ENCODE measurements at regions not wholly inside any gene's neighbourhood (a gene's known extent, or its start where the extent isn't known, plus 50 kb on each side); places are given as distances from the start of the nearest gene placed in this dataset.

GRCh38 chr1:232273011-232273410 lies 356.9 kb downstream of the SIPA1L2 start:
- Histone ChIP-seq H3K36me3 (no peaks in the 10 kb centered on the region), H3K4me3 (no peak overlapping the region), H3K9me3 (no peaks in the 10 kb centered on the region), H3K27ac (no peak overlapping the region), H3K4me1 (peaks cover 8% of the 10 kb centered on the region), H3K27me3 (no peaks in the 10 kb centered on the region)
- WGBS, result 55% methylated on average over 4 of the region's 4 CpGs
- no peak for TF ChIP-seq POLR2AphosphoS5 (IDR thresholded peaks at IDR 0.05)
- TF ChIP-seq EP300 (IDR thresholded peaks at IDR 0.05), result no peak
- TF ChIP-seq CTCF (IDR thresholded peaks at IDR 0.05), result no peak
- TF ChIP-seq POLR2A (IDR thresholded peaks at IDR 0.05), result no peak
- no peak for DNase-seq (ENCODE audit: low spot score in 2 of 2)

GRCh38 chr1:232271991-232272589 lies 357.8 kb downstream of the SIPA1L2 start:
- DNase-seq (ENCODE audit: low spot score in 2 of 2), result no peak
- H3K4me1 ChIP-seq, result peaks cover 8% of the 10 kb centered on the region
- no peaks in the 10 kb centered on the region for H3K9me3 ChIP-seq
- 75% methylated on average over 7 of the region's 10 CpGs for WGBS
- H3K36me3 ChIP-seq, result no peaks in the 10 kb centered on the region
- no peak for TF ChIP-seq EP300 (IDR thresholded peaks at IDR 0.05)
- no peak for TF ChIP-seq CTCF (IDR thresholded peaks at IDR 0.05)
- TF ChIP-seq POLR2AphosphoS5 (IDR thresholded peaks at IDR 0.05), result no peak
- TF ChIP-seq POLR2A (IDR thresholded peaks at IDR 0.05), result no peak
- no peak overlapping the region for H3K27ac ChIP-seq
- no peaks in the 10 kb centered on the region for H3K27me3 ChIP-seq
- H3K4me3 ChIP-seq, result no peak overlapping the region

- H3K27ac ChIP-seq, result no peak overlapping the region
- TF ChIP-seq CTCF (IDR thresholded peaks at IDR 0.05), result no peak
- TF ChIP-seq POLR2A (IDR thresholded peaks at IDR 0.05), result no peak
- no peak for TF ChIP-seq POLR2AphosphoS5 (IDR thresholded peaks at IDR 0.05)
- TF ChIP-seq EP300 (IDR thresholded peaks at IDR 0.05), result no peak
- H3K4me3 ChIP-seq, result no peak overlapping the region
- no peaks in the 10 kb centered on the region for H3K9me3 ChIP-seq
- H3K27me3 ChIP-seq, result no peaks in the 10 kb centered on the region
- H3K4me1 ChIP-seq, result peaks cover 8% of the 10 kb centered on the region
- DNase-seq (ENCODE audit: low spot score in 2 of 2), result no peak
- H3K36me3 ChIP-seq, result no peaks in the 10 kb centered on the region
These were observed 358.6 kb downstream of the SIPA1L2 start for GRCh38 chr1:232271299-232271698.

GRCh38 chr1:232269988-232270387 lies 359.9 kb downstream of the SIPA1L2 start:
- peaks cover 8% of the 10 kb centered on the region for H3K4me1 ChIP-seq
- no peaks in the 10 kb centered on the region for H3K27me3 ChIP-seq
- TF ChIP-seq EP300 (IDR thresholded peaks at IDR 0.05), result no peak
- no peak for TF ChIP-seq CTCF (IDR thresholded peaks at IDR 0.05)
- TF ChIP-seq POLR2A (IDR thresholded peaks at IDR 0.05), result no peak
- H3K9me3 ChIP-seq, result no peaks in the 10 kb centered on the region
- H3K4me3 ChIP-seq, result no peak overlapping the region
- no peaks in the 10 kb centered on the region for H3K36me3 ChIP-seq
- DNase-seq (ENCODE audit: low spot score in 2 of 2), result no peak
- 87% methylated on average over 2 of the region's 2 CpGs for WGBS
- no peak overlapping the region for H3K27ac ChIP-seq

- DNase-seq (ENCODE audit: low spot score in 2 of 2), result no peak
- WGBS, result 75% methylated on average over 4 of the region's 4 CpGs
- Histone ChIP-seq H3K27ac (no peak overlapping the region), H3K4me1 (no peaks in the 10 kb centered on the region), H3K27me3 (no peaks in the 10 kb centered on the region), H3K9me3 (no peaks in the 10 kb centered on the region), H3K4me3 (no peak overlapping the region), H3K36me3 (no peaks in the 10 kb centered on the region)
- no peak for TF ChIP-seq EP300 (IDR thresholded peaks at IDR 0.05)
- TF ChIP-seq CTCF (IDR thresholded peaks at IDR 0.05), result no peak
- TF ChIP-seq POLR2AphosphoS5 (IDR thresholded peaks at IDR 0.05), result no peak
- no peak for TF ChIP-seq POLR2A (IDR thresholded peaks at IDR 0.05)
These were observed 361.9 kb downstream of the SIPA1L2 start for GRCh38 chr1:232267837-232268598.
